ENCODE measurements at regions not wholly inside any gene's neighbourhood (a gene's known extent, or its start where the extent isn't known, plus 50 kb on each side); places are given as distances from the start of the nearest gene placed in this dataset.

DNA sequence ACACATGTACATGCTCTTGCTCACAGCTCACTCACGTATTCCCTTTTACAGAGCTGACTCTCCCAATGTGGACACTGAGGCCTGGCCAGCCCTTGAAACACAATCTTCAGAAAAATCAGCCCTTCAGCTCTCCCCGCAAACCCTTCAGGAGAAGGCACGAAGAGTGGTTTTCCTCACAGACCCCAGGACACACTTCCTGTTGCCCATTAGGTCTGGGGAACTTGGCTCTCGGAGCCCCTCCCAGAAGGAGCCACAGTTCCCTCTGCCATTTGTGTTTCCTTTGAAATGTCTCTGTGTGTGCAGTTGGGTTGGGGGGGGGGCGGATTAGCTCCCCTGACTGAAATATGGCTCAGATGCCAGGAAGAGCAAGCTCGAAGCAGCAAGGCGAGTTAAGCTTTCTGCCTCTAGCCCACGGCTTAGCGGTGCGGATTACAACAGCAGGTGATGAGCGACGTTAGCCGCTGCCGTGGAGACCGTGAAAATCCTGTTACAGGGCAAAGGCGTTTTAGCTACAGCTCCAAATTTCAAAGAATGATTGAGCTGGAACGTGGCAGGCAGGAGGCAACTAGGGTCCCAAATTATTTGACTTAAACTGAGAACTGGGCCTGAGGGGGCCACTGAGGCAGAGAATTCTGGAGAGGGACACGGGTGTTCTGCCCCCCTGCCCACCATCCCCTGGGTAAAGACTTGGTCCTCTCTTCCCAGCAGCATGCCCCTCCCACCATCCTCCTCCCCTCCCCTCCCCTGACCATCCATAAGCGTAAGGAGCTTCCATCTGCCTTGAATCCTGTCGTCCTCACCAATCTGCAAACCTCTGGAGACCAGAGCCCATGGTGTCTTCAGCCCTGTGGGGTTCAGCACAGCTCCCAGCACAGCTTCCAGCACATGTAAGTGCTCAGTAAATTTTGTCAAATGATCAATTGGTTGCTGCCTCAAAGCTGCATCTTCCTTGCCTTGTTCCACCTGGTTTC is 598.6 kb downstream of the BUD13 start:
- TF ChIP-seq CTCF (IDR thresholded peaks at IDR 0.05), result no peak
- no peak for TF ChIP-seq POLR2A (IDR thresholded peaks at IDR 0.05)
